Activated T-cell treated with anti-CD3 and anti-CD28 coated beads, Interleukin-2, amount 50 U/mL, for 1 hour (primary cell): ENCODE measurements at regions not wholly inside any gene's neighbourhood (a gene's known extent, or its start where the extent isn't known, plus 50 kb on each side); places are given as distances from the start of the nearest gene placed in this dataset.

Experiments
- DNase-seq: peaks from one replicate; pipeline ENCODE4 v3.0.0-alpha.2; 2020

DNA sequence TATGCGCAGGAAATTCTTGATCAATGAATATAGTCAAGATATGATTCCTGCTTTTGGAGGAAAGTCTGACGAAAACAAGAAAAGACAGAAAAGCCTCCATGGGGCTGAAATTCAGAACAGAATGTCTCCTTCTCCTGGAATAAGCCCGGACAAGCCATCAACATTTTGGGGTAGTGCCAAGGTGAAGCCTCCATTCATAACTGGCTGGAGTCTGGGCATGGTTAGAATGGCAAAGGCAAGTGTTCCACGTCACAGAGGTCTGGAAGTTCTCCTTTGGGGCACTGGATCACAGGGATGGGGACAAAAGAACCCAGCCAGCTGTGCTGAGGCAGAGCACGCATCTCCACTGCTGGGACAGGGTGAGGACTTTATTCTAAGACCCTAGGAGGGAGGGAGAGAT is 505.7 kb downstream of the CMPK2 start:
- DNase-seq = no peak

DNA sequence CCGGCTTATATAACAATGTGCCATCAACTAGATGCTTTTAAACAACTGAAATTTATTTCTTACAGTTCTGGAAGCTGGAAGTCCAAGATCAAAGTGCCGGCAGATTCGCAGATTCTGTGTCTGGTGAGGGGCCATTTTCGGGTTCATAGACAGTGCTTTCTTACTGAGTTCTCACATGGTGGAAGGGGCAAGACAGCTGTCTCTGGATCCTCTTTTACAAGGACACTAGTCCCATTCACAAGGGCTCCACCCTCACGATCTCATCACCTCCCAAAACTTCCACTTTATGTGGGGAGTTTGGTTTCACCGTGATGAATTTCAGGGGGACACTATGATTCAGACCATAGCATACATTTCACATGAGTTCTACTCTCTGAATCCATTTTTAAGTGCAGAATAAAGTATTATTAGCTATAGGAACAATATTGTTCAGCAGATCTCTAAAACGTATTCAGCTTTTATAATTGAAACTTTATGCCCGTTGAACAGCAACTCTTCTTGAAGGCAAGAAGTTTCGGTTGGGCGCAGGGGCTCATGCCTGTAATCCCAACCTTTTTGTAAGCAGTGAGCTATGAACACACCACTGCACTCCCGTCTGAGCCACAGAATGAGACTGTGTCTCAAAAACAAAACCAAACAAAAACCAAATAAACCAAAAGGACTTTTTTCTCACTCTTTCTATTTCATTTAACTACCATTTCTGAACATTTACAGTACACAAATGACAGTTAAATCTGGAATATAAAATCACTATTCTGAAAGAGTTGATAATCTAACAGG is 502.8 kb downstream of the CMPK2 start:
- no peak for DNase-seq

DNA sequence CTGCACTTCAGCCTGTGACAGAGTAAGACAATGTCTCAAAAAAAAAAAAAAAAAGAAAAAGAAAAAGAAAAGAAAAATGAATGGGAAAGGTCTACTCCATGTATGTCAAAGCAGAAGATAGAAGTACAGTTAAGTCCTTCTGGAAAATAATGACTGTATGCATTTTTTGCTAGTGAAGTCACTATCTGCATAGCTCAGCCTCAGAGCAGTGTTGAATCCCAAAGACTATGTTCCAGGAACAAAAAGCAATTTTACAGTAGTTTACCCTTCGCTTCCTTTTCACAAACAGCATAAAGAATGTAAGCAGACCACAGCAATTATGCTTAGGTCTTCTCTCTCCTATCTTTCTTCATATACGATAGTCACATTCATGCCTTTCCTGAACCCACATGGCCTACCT is 497.4 kb downstream of the CMPK2 start:
- no peak for DNase-seq

DNA sequence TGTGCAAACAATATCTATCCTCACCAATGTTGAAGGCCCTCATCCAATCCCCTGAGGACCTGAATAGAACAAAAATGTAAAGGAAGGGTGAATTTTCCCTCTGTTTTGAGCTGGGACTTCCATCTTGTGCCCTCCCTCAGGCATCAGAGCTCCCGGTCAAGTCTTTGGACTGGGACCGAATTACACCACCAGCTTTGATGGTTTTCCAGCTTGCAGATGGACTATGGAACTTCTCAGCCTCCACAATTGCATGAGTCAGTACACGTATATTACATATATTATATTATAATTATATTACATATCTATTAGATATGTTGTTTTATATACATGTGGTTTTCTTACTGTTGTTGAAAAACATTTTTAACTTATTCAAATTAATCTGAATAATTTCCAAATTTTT is 496.4 kb downstream of the CMPK2 start:
- no peak for DNase-seq

DNA sequence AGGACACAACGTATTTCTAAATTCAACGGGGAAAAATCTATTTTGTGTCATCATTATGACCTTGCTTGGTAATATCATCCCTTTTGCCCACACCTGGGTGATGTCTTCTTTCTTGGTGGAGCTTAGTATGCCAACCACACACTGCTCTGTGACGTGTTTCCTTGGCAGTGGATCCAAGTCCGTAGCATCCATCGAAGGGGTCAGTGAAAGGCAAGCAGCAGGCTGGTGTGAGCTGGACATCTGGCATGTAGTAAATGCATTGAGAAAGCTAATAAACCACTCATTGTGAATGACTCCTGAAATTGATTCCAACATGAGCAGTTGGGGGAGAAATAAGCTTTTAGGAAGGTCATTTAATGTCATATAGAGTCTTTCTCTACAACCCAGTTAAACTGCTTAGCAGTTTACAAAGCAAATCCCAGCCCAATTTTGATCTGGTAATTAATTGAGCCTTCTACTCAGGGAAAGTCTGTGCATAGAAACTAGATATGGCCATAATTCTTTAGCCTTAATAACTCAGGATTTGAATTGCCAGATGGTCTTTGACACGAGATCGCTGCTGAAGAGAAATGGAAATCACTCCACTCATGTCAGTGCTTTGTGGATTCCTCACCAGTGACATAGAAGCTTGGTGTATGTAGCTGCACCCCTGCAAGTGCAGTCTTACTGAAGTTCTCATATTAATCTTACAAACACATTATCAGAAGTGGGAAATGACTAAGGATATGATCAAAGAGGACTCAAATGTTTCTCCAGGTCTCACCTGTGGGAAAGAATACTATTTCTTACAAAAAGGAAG is 494.8 kb downstream of the CMPK2 start:
- DNase-seq = no peak

DNA sequence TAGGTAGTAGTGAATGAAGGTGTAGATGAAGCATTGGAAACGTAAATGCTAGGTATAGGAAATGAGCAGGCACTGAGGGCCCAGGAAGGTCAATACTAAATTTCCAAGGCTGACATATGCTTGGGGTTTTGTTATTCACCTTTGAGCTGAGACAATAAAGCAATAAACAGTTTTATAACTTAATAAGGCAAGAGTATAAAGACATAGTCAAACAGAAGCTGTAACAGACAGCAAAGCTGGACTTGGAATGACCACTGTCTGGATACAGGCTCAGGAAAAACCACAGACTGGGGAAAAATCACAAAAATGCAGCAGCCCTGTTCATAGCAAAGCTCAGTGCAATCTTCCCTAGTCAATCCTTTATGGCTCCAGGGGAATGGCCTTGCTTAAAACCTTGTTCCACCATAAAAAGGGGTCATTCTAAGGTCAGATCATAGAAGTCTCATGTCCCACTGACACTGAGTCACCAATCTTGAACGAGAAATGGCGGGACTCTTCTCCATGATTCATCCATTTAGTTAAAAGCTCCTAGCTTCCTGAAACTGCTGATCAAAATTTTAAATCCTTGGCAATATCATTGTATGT is 493.3 kb downstream of the CMPK2 start:
- DNase-seq = no peak

DNA sequence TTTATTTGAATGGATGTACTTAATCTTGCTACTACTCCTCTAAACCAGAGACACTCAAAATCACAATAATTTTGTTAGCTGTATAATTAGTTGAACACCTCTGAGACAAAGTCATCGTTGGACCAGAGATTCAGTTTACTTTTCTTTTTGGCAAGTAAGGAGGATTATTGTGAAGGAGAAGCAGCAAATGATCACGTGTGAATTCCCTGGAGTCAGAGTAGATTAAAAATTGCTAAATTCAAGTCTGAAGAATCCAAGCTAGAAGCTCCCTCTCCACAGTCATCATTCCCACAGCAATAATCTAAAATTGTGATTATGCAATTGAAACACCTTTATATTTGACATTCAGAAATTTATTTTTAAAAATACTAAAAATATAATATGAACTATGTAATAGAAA is 484.4 kb downstream of the CMPK2 start:
- DNase-seq = no peak

DNA sequence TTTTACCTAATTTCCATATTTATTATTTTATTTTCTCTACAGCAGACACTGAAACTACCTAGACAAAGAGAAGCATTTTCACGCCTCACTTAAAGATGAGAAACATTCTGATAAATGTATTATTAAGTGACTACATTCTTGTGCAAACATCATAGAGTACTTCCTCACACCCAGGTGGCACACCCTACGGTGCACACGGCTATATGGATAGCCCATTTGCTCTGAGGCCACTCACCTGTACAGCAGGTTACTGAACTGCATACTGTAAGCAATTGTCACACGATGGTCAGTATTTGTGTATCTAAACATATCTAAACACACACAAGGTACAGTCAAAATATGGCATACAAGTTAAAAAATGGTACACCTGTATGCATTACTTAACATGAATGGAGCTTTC is 481.4 kb downstream of the CMPK2 start:
- no peak for DNase-seq

DNA sequence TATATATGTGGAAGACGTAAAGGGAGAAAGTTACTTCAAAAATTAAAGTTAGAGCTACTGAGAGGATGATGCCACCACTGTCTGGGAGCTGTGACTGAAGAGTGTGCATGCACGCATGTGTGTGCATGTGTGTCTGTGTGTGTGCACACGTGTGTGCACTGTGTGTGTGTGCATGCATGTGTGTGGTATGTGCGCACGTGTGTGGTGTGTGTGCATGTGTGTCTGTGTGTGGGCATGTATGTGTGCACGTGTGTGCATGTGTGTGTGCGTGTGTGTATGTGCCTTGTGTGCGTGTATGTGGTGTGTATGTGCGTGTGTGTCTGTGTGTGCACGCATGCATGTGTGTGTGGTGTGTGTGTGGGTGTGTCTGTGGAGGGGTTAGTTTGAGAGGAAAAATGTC is 473.4 kb downstream of the CMPK2 start:
- DNase-seq = no peak

DNA sequence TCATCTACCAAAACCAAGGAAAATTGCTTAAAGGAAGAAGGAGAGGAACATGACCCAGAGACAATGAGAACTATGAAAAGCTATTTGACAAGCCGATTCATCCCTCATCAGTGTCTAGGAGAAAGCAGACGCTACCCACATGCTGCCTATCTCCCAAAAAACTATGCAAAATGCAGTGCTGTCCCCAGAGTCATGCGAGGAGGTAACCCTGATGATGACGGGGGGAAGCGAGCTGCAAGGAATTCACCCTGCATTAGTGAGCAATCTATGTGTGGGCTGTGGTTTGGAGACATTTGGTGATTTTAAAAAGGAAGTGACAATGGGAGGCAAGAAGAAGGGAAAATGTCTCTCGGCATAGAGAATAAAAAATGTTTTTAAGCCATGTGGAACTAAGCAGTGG is 472.7 kb downstream of the CMPK2 start:
- DNase-seq = no peak

DNA sequence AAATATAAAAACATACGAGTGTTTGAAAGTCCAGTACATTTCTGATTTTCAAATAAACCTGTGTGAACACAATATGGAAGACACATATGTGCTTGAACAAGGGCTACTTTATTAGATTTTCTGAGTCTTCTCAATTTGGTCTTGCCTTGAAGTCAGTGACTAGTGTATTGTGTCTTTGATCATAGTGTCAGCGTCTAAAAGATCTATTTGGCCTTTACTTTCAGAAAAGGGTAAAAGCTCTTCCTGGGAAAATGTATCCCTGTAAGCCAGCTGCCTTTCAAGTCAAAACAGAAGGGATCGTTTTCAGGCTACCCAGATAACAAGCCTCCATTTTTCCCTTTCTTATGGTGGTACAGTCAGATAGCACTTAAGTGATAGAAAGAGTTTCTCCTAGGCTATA is 471.9 kb downstream of the CMPK2 start:
- DNase-seq = no peak

DNA sequence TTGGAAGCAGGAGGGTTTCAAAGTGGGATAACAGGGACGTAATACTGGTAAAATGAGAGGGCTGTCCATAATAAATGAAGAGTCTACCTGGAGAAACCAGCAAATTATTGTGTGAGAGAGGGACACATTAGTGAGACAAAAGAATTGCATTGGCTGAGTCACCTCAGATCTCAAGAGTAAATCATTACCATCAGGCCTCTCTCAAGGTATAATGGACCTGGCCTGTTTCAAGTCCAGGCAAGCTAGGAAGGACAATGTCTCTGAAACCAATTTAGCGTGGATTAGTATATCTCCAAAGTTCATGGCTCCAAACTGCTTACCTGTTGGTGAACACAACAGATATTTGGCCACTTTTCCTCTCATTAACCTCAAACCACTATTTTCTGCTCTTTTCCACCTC is 471.4 kb downstream of the CMPK2 start:
- no peak for DNase-seq

DNA sequence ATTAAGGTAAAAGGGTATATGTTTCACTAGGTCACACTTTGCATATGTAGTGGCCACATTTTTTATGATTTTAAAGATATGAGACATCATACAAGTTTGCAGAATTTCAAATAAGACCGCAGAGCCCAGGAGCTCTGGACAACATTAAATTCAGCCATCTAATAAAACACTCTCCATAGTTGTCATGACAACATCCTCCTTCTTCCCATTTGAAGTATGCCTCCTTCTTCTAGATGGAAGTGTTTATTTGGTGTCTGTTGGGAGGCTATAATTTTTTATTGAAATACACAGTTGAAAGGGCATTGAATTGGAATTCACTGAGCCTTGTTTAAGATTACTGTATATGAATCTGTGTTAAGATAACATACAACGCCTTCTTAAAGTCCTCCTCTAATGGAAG is 467.3 kb downstream of the CMPK2 start:
- DNase-seq = no peak

DNA sequence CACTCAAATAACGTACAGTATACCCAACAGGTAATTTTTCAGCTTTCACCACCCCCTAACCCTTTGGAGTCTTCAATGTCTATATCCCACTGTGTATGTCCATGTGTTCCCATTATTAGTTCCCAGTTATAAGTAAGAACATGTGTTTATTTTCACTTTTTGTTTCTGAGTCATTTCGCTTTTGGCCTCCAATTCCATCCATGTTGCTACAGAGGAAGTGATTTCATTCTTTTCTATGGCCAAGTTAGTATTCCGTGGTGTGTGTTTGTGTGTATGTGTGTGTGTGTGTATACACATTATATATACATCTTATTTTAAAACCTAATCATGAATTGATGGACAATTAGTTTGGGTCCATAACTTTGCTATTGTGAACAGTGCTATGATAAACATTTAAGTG is 464.4 kb downstream of the CMPK2 start:
- no peak for DNase-seq

DNA sequence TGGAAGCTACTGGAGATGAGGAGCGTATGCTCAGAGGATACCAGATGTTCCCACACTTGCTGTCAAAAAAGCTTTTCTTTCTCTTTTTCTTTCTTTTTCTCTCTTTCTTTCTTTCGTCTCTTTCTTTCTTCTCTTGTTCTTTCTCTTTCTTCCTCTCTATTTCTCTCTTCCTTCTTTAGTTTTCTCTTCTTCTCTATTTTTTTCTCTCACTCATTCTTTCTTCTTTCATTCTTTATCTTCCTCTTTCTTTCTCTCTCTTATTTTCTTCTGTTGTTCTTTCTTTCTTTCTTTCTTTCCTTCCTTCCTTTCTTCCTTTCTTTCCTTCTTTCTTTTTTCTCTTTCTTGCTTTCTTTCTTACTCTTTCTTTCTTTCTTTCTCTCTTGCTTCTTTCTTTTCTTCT is 457.6 kb downstream of the CMPK2 start:
- DNase-seq = no peak

DNA sequence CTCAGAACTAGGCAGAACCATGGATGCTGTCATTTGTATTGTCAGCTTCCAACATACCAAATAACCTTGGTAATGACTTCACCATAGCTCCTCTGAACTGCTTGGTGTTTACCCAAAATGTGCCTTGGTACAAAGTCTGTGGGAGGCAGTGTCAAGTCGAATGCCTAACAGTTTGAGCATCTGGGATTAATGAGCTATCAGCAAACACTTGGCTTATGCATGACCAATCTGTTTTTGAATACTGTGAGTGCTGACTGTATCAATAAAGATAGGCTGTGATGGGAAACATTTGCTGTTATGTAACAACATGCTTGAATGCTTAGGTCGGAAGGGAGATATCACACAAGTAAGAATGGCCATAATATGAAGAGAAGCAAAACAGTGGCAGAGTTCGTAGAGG is 455.4 kb downstream of the CMPK2 start:
- DNase-seq = no peak

DNA sequence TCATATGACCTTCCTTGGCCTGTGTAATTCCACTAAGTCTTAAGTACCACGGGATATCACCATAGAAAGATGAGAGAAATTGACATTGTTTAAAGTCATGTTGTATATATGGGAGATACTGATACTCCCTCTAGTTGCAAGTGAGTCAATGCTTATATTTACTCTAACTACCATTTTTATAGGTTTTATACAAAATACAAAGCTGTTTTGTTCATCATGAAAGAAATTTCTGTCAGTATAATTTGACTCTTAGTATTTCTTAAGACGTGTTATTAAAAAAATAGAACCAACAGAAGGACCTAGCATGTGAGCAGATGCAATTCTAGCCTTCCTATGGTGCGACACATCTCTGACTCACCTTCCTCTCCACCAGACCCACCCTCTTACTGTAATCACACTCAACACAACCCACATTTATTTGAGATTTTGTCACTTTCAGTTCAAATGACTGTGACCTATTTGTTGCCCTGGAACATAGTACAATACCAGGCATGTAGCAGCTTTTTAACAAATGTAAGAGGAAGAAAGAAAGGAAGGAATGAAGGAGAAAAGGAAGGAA is 453.1 kb downstream of the CMPK2 start:
- no peak for DNase-seq

DNA sequence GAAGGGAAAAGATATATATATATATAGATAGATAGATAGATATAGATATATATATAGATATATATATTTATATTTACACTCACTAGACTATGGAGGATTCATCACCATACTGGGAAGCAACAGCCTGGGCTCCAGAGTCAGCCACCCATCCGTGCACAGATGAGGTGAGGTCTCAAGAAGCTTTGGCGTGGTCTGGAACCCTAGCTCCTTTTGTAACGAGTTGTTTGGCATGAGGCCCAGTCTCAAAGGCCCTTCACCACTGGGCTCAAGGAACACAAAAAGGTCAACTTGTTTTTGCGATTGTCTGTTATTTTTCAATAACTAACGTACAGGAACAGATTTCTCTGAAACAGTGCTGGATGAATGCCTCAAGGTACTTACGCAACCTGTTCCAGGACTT is 448.7 kb downstream of the CMPK2 start:
- DNase-seq = no peak

DNA sequence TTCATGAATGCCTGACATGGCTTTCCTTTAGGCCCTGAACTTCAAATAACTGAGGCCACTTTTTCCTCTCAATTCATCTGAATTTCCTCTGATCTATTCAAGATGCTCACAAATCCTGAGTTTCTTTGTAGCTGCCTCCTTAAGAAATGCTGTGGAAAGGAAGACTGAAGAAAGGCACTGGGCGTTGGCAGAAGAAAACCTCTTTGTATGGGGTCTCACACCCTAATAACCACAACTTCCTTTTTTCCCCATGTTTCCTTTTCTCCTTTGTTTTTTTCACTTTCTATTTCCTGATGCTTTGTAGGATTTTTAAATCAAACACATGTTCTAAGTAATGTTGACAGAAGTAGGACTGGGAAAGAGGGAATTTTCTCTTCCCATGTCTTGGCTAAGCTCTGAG is 447.4 kb downstream of the CMPK2 start:
- DNase-seq = no peak

DNA sequence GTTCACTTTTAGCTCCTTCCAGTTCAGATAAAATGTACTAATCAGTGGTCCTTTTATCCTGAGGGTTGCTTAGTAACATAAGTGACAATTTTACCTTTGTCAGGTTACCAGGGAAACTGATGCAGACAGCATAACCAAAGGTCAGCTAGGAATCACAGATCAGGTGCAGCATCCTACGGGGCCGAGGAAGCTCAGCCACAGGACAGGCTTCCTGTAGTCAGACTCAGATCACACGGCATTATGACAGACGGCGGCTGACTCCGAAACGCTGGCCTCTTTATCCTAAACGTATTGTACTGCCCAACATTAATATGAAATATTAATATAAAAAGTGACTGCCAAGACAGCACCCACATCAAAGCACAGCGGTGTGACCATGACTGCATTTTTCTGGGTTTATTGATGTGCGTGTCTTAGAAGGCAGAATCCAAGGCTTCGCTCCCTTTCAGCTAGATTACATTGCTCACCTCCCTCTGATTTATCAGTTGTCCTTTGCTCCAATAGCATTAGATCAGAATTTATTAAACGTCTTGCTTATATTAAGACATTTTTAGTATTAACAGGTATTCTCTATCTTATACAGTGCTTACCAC is 444.5 kb downstream of the CMPK2 start:
- DNase-seq = no peak

DNA sequence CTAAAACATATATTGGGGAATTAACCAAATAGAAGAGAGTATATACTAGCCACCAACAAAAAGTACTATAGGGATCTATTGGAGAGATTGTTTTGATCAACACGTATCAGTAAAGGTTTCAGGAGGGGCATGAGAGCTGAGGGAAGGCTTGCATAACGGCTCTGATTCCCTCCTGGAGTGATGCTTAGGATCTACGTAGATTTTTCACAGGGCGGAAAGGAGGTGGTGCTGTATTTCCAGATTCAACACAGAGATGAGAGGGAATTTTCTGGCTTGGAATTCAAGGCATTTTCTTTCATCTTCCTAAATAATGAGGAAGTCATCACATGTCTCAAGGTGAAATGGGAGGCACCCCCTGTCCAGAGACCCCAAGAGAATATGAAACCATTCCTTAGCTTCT is 443.8 kb downstream of the CMPK2 start:
- DNase-seq = no peak

DNA sequence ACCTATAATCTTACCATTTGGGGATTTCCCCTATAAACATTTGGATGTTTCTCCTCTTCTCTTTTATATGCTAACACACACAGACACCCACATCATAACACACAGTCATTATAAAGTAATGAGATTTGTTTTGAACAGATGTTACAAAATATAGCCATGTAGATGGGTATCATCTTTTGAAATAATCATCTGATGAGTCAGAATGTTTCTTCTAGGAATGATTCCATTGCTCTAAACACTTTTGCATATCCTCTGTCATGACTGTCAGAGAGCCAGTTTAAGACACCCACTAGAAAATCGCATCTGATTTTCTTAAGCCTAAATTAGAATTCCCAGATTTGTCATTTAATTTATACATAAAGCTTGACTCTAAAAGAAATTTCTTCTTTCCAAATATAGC is 442.6 kb downstream of the CMPK2 start:
- no peak for DNase-seq

DNA sequence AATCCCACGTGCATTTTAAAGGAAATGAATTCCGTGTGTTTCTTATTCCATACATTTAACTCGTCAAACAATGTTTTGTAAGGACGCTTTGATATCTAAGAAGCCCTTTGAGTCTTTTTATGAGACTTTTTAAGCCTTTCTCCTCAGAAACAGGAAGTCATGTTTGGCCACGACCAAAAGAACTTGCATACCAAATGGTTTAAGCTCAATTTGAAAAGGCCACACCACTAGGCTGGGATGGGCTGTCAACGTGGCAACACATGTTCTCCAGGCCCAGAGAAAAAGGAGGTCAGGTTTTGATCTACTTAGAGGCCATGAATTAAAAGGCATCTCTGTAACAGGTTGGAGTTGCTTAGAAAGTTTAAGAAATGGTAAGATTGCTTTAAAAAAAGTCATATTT is 441.8 kb downstream of the CMPK2 start:
- no peak for DNase-seq

DNA sequence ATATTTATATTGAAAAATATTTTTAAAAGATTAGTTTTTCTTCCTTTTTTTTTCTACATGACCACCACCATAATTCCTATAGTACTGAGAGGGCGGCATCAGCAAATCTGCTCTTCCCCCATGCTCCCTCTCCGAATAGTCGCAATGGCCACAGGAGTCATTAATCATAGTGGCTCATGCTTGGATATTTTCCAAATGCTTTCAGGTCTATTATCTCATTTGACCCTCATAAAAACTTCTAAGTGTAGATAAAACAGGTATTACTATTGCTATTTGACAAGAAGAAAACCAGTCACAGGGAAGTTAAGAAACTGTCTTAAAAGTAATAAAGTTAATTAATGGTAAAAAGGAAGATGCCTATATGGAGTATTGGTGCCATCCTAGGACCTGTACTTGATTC is 440.7 kb downstream of the CMPK2 start:
- DNase-seq = no peak
